NCI-H187 treated with DMSO at 0.1 percent for 48 hours (cell line): ENCODE measurements at regions not wholly inside any gene's neighbourhood (a gene's known extent, or its start where the extent isn't known, plus 50 kb on each side); places are given as distances from the start of the nearest gene placed in this dataset.
A peak's percentile ranks its signal among the peaks of the same experiment; 100 is the strongest.
"Not testable (repeated sequence)": the region's sequence is repeated elsewhere in the genome, so short reads cannot be mapped to it uniquely, and the experiment has no call there.

Source experiments
- DNase-seq: peaks from one replicate; lab custom pipeline; 2025; lab: John Stamatoyannopoulos, UW

GRCh38 chr4:84286048-84286447 is 213.0 kb downstream of the NKX6-1 start:
- DNase-seq = no peak

- no peak for DNase-seq
Observed at GRCh38 chr4:84279678-84280077, 219.4 kb downstream of the NKX6-1 start.

- no peak for DNase-seq
Observed at GRCh38 chr4:84277923-84278322, 221.2 kb downstream of the NKX6-1 start.

- no peak for DNase-seq
Observed at GRCh38 chr4:84276752-84277151, 222.3 kb downstream of the NKX6-1 start.

- no peak for DNase-seq
Observed at GRCh38 chr4:84269536-84270044, 229.5 kb downstream of the NKX6-1 start.

- no peak for DNase-seq
Observed at GRCh38 chr4:84264652-84265051, 234.4 kb downstream of the NKX6-1 start.

GRCh38 chr4:84263415-84263814 is 235.7 kb downstream of the NKX6-1 start:
- no peak for DNase-seq

- DNase-seq = no peak
Observed at GRCh38 chr4:84260495-84260894, 238.6 kb downstream of the NKX6-1 start.

- no peak for DNase-seq
Observed at GRCh38 chr4:84258905-84259830, 239.9 kb downstream of the NKX6-1 start.

GRCh38 chr4:84254537-84254936 is 244.6 kb downstream of the NKX6-1 start:
- no peak for DNase-seq

- DNase-seq = peak; percentile 45
Observed at GRCh38 chr4:84249521-84249920, 249.6 kb downstream of the NKX6-1 start.

GRCh38 chr4:84245042-84245441 is 254.1 kb downstream of the NKX6-1 start:
- not testable (repeated sequence) for DNase-seq

GRCh38 chr4:84244346-84244801 is 254.7 kb downstream of the NKX6-1 start:
- not testable (repeated sequence) for DNase-seq

GRCh38 chr4:84243685-84244084 is 255.4 kb downstream of the NKX6-1 start:
- DNase-seq = no peak

- DNase-seq = no peak
Observed at GRCh38 chr4:84239278-84239845, 259.7 kb downstream of the NKX6-1 start.

- no peak for DNase-seq
Observed at GRCh38 chr4:84238247-84239090, 260.6 kb downstream of the NKX6-1 start.

GRCh38 chr4:84237008-84237407 is 262.1 kb downstream of the NKX6-1 start:
- no peak for DNase-seq

- no peak for DNase-seq
Observed at GRCh38 chr4:84235126-84235944, 263.8 kb downstream of the NKX6-1 start.

- DNase-seq = no peak
Observed at GRCh38 chr4:84232309-84233095, 266.6 kb downstream of the NKX6-1 start.

- no peak for DNase-seq
Observed at GRCh38 chr4:84231539-84232055, 267.5 kb downstream of the NKX6-1 start.
